ENCODE measurements at regions not wholly inside any gene's neighbourhood (a gene's known extent, or its start where the extent isn't known, plus 50 kb on each side); places are given as distances from the start of the nearest gene placed in this dataset.

GRCh38 chr2:149825473-149825872 is 237.9 kb upstream of the MMADHC start:
- Histone ChIP-seq H3K4me3 (no peak overlapping the region), H3K9me3 (peaks cover 0 to 11% (median 0%) of the 10 kb centered on the region in 12 donors), H3K4me1 (no peaks in the 10 kb centered on the region), H3K27ac (no peak overlapping the region), H3K36me3 (no peaks in the 10 kb centered on the region), H3K27me3 (no peaks in the 10 kb centered on the region)
- WGBS, 4 donors = 60 to 80% (median 68%) methylated on average over 4 of the region's 4 CpGs
- intact Hi-C loops (cut with DNase I) = no loop called here
- DNase-seq (no peak), ATAC-seq (no peak)
- TF ChIP-seq CTCF (IDR thresholded peaks at IDR 0.05) (no peak), POLR2A (IDR thresholded peaks at IDR 0.05) (no peak)

DNA sequence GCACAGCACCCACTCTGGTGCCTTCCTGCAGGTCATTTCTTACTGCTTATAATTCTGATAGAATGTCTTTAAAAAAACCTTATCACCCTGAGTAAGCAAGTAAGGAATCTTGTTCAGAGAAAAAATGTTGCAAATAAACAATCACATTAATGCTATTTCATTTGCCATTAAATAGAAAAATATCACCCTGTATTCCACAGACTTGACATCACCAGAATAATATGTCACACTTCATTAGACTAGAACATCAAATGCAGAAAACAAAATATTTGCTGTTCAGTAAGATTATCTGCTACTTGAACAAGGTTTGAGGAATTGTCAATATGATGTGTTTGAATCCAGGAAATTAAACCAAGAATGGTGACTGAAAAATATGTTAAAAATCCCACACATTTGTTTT is 236.6 kb upstream of the MMADHC start:
- no peak for TF ChIP-seq CTCF (IDR thresholded peaks at IDR 0.05)
- TF ChIP-seq POLR2A (IDR thresholded peaks at IDR 0.05) = no peak
- Histone ChIP-seq H3K4me3 (no peak overlapping the region), H3K27ac (no peak overlapping the region), H3K9me3 (peaks cover 0 to 3% (median 0%) of the 10 kb centered on the region in 12 donors), H3K27me3 (no peaks in the 10 kb centered on the region), H3K36me3 (no peaks in the 10 kb centered on the region), H3K4me1 (no peaks in the 10 kb centered on the region)
- no peak for ATAC-seq
- no peak for DNase-seq
- intact Hi-C loops (cut with DNase I) = no loop called here

DNA sequence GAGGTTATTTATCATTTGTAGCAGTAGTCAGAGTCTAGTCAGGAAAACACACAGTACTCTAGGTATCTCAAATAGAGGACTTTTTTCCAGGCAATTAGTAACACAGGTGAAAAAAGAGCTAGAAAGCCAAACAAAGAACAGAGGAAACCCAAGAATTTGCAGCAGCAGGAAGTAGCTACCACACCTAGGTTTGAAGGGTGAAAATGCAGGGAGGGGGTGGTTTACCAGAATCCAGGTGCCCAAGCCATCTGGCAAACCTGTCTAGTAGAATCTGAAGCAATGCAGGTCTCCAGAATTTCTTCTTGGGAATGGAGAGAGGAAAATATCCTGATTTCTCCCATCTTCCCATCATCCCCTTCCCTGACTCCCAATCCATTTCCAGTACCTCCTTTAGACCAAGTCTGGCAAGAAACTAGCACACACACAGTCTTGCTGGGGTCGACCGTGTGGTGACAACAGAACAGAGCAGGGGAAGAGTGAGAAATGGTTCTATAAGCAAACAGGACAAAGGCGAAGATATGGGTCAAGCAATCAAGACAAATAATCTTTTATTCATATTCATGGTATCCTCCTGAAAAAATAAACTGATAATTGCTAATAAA is 231.9 kb upstream of the MMADHC start:
- no peak for TF ChIP-seq CTCF (IDR thresholded peaks at IDR 0.05)
- WGBS, 4 donors = 61 to 64% (median 63%) methylated on average over 3 of the region's 3 CpGs
- no peaks in the 10 kb centered on the region for H3K27me3 ChIP-seq
- ATAC-seq (no peak), DNase-seq (no peak)
- no peaks in the 10 kb centered on the region for H3K36me3 ChIP-seq
- no peaks in the 10 kb centered on the region for H3K4me1 ChIP-seq
- no peak overlapping the region for H3K4me3 ChIP-seq
- intact Hi-C loops (cut with DNase I) = no loop called here
- no peak overlapping the region for H3K27ac ChIP-seq
- peaks cover 0 to 3% (median 0%) of the 10 kb centered on the region in 12 donors for H3K9me3 ChIP-seq

- no peaks in the 10 kb centered on the region for H3K4me1 ChIP-seq
- TF ChIP-seq POLR2A (IDR thresholded peaks at IDR 0.05) (no peak), CTCF (IDR thresholded peaks at IDR 0.05) (no peak)
- H3K9me3 ChIP-seq = no peaks in the 10 kb centered on the region
- intact Hi-C loops (cut with DNase I) = no loop called here
- ATAC-seq = no peak
- 88 to 92% (median 91%) methylated on average over 1 of the region's 1 CpG for WGBS, 4 donors
- no peak overlapping the region for H3K27ac ChIP-seq
- no peak for DNase-seq
- no peaks in the 10 kb centered on the region for H3K27me3 ChIP-seq
- no peak overlapping the region for H3K4me3 ChIP-seq
- no peaks in the 10 kb centered on the region for H3K36me3 ChIP-seq
These were observed 229.4 kb upstream of the MMADHC start for GRCh38 chr2:149816756-149817551.
